Adrenal gland (tissue), 9 donors: ENCODE measurements at regions not wholly inside any gene's neighbourhood (a gene's known extent, or its start where the extent isn't known, plus 50 kb on each side); places are given as distances from the start of the nearest gene placed in this dataset.

ENCODE experiments used
- DNase-seq, 7 donors: peaks; one replicate each; pipeline ENCODE4 v3.0.0-alpha.2; 2019 to 2020
- H3K27ac ChIP-seq, 5 donors: fragments of 200-600 bp; sonication (generic) in 4 of 5; 1 replicate in 3 of 5; 2 replicates in 2 of 5; pipeline versions ENCODE4 v1.5.1 to v1.8.0; 2016 to 2020; ENCODE audit warnings: mild to moderate bottlenecking in 1 of 5
- H3K27me3 ChIP-seq: fragments of 200-600 bp; 2 replicates; pipeline ENCODE4 v1.8.0; 2021
- H3K36me3 ChIP-seq, 2 donors: fragments of 200-600 bp; replicated peaks in 1 of 2; 1 replicate in 1 of 2; 2 replicates in 1 of 2; pipeline versions ENCODE4 v1.5.1 to v1.8.0; 2018 to 2022
- H3K4me1 ChIP-seq, 2 donors: fragments of 200-600 bp; replicated peaks in 1 of 2; 1 replicate in 1 of 2; 2 replicates in 1 of 2; pipeline versions ENCODE4 v1.5.1 to v1.8.0; 2018 to 2021
- H3K4me3 ChIP-seq, 4 donors: fragments of 200-600 bp; sonication (generic) in 3 of 4; one replicate each; pipeline ENCODE4 v1.5.1; 2016 to 2018
- H3K9me3 ChIP-seq, 3 donors: fragments of 200-600 bp; sonication (generic) in 1 of 3; replicated peaks in 1 of 3; 1 replicate in 2 of 3; 2 replicates in 1 of 3; pipeline versions ENCODE4 v1.5.1 to v1.8.0; 2016 to 2021
- POLR2A ChIP-seq, 2 donors: fragments of 450-650 bp; IDR thresholded peaks; one replicate each; pipeline ENCODE4 v1.6.1; 2017; ENCODE audit warnings: antibody characterized with exemption in 2 of 2, mild to moderate bottlenecking in 2 of 2, moderate library complexity in 1 of 2
- WGBS, 4 donors: extraction: QIAGEN DNeasy Blood & Tissue Kit in 2 of 4; methylation state at CpG; one replicate each; pipeline versions ENCODE4 v1.1.5 to v1.1.7; 2013 to 2017; 5-methylcytosine and 5-hydroxymethylcytosine counted together
- intact Hi-C, 2 donors: fragments of 100-400 bp; cut with DNase I; formaldehyde crosslinking; loops; one replicate each; pipeline versions ENCODE4 v1.14.1 to v1.15.0; 2022 to 2023
- TF ChIP-seq, protein P1 (sequence below), 6 experiments: fragments of 450-650 bp in 4 of 6; fragments of 200-600 bp in 2 of 6; sonication (generic) in 1 of 6; IDR thresholded peaks; 1 replicate in 5 of 6; 2 replicates in 1 of 6; pipeline versions ENCODE4 v1.5.1 to v1.8.0; 2016 to 2021; ENCODE audit warnings: antibody characterized with exemption in 6 of 6, mild to moderate bottlenecking in 2 of 6, moderate library complexity in 1 of 6
- donor health status: healthy with polysubstance abuse.
- donor health status: Bipolar disorder and iron deficiency.
- donor health status: DM: yes; HTN: yes; CAD: no.
- donor health status: DM: no; HTN: no; CAD: no.
- donor health status: DM: no; HTN: no; CAD: no.

GRCh38 chr20:8073024-8073832 lies 53.7 kb upstream of the TMX4 start:
- TF ChIP-seq POLR2A (IDR thresholded peaks at IDR 0.05), result no peak
- TF ChIP-seq, protein P1, sequence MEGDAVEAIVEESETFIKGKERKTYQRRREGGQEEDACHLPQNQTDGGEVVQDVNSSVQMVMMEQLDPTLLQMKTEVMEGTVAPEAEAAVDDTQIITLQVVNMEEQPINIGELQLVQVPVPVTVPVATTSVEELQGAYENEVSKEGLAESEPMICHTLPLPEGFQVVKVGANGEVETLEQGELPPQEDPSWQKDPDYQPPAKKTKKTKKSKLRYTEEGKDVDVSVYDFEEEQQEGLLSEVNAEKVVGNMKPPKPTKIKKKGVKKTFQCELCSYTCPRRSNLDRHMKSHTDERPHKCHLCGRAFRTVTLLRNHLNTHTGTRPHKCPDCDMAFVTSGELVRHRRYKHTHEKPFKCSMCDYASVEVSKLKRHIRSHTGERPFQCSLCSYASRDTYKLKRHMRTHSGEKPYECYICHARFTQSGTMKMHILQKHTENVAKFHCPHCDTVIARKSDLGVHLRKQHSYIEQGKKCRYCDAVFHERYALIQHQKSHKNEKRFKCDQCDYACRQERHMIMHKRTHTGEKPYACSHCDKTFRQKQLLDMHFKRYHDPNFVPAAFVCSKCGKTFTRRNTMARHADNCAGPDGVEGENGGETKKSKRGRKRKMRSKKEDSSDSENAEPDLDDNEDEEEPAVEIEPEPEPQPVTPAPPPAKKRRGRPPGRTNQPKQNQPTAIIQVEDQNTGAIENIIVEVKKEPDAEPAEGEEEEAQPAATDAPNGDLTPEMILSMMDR (IDR thresholded peaks at IDR 0.05), result no peak
- H3K27me3 ChIP-seq, result no peaks in the 10 kb centered on the region
- no peaks in the 10 kb centered on the region for H3K9me3 ChIP-seq
- peaks cover 4 to 26% of the 10 kb centered on the region in 2 donors for H3K4me1 ChIP-seq
- intact Hi-C loops, result no loop called here
- peak overlapping the region in 4 of 5 donors; percentile 19 to 82 (median 50) for H3K27ac ChIP-seq
- H3K4me3 ChIP-seq, result no peak overlapping the region
- 18 to 30% (median 24%) methylated on average over 5 of the region's 5 CpGs for WGBS, 4 donors
- DNase-seq, result peak in 3 of 7 donors; percentile 17 to 32 (median 27)
- H3K36me3 ChIP-seq, result no peaks in the 10 kb centered on the region

DNA sequence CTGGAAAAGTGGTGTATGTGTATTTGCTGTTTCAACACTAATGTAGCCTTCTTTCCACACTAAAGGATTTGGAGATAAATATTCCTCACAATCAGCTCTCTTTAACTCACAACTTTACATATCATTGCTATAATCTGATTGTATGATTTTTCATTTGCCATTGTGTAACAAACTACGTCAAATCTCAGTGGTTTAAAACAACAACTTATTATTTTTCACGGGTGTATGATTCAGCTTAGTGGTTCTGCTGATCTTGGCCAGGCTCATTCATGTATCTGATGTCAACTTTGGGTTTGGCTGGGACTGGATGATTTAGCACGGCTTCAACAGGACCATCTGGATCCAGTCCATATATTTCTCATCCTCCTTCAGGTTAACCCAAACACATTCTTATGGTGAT lies 55.4 kb upstream of the TMX4 start:
- H3K4me3 ChIP-seq, result no peak overlapping the region
- peaks cover 4 to 26% of the 10 kb centered on the region in 2 donors for H3K4me1 ChIP-seq
- TF ChIP-seq POLR2A (IDR thresholded peaks at IDR 0.05), result no peak
- TF ChIP-seq, protein P1 (IDR thresholded peaks at IDR 0.05), result no peak
- 89 to 93% (median 91%) methylated on average over 3 of the region's 3 CpGs for WGBS, 4 donors
- H3K27me3 ChIP-seq, result no peaks in the 10 kb centered on the region
- no peak for DNase-seq
- H3K9me3 ChIP-seq, result no peaks in the 10 kb centered on the region
- H3K27ac ChIP-seq, result no peak overlapping the region
- H3K36me3 ChIP-seq, result no peaks in the 10 kb centered on the region
- intact Hi-C loops, result no loop called here

GRCh38 chr20:8076306-8077136 lies 55.5 kb upstream of the PLCB1 start:
- Histone ChIP-seq H3K9me3 (no peaks in the 10 kb centered on the region), H3K36me3 (no peaks in the 10 kb centered on the region), H3K4me3 (no peak overlapping the region), H3K4me1 (peaks cover 4 to 26% of the 10 kb centered on the region in 2 donors), H3K27ac (peak overlapping the region in 2 of 5 donors; percentile 71 to 78), H3K27me3 (no peaks in the 10 kb centered on the region)
- TF ChIP-seq, protein P1 (IDR thresholded peaks at IDR 0.05), result peak in 1 of 6 experiments; percentile 9
- no peak for TF ChIP-seq POLR2A (IDR thresholded peaks at IDR 0.05)
- DNase-seq, result no peak
- intact Hi-C loops, result no loop called here
- WGBS, 4 donors, result 55 to 64% (median 59%) methylated on average over 3 of the region's 3 CpGs

DNA sequence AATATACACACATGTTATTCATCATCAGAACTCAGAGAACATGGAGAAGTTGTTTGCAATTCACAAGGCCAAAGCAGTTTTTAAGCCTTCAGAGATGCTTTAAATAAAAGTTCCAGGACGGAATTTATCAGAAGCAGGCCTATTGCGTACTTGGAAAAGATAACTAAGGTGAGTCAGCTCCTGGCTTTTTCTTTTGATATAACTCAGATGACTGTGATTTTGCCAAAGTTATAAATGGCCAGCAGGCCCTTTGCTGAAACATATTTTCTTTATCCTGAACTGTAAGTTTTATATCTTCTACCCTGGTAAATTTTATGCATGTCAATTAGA lies 55.0 kb upstream of the PLCB1 start:
- TF ChIP-seq, protein P1 (IDR thresholded peaks at IDR 0.05), result no peak
- no peak for TF ChIP-seq POLR2A (IDR thresholded peaks at IDR 0.05)
- H3K4me3 ChIP-seq, result no peak overlapping the region
- peaks cover 4 to 26% of the 10 kb centered on the region in 2 donors for H3K4me1 ChIP-seq
- peak overlapping the region in 2 of 5 donors; percentile 71 to 78 for H3K27ac ChIP-seq
- intact Hi-C loops, result no loop called here
- peak in 2 of 7 donors; percentile 18 to 21 for DNase-seq
- 37 to 47% (median 42%) methylated on average over 2 of the region's 2 CpGs for WGBS, 4 donors
- no peaks in the 10 kb centered on the region for H3K36me3 ChIP-seq
- H3K9me3 ChIP-seq, result no peaks in the 10 kb centered on the region
- no peaks in the 10 kb centered on the region for H3K27me3 ChIP-seq
